Spinal cord (tissue), 9 donors: ENCODE measurements at regions not wholly inside any gene's neighbourhood (a gene's known extent, or its start where the extent isn't known, plus 50 kb on each side); places are given as distances from the start of the nearest gene placed in this dataset.
"Not testable (repeated sequence)": the region's sequence is repeated elsewhere in the genome, so short reads cannot be mapped to it uniquely, and the experiment has no call there.

Source experiments
- DNase-seq, 6 donors: peaks; one replicate each; pipeline versions ENCODE4 v3.0.0 to v3.0.0-alpha.2; 2013 to 2015; ENCODE audit warnings: low spot score in 6 of 6, low read depth in 4 of 6
- H3K27ac ChIP-seq: one replicate; pipeline ENCODE4 v1.5.1; 2013; ENCODE audit warnings: low read depth, low read length, control low read depth
- H3K27me3 ChIP-seq: one replicate; pipeline ENCODE4 v1.6.1; 2013; ENCODE audit warnings: low read length; ENCODE audit not compliant: control insufficient read depth, insufficient read depth
- H3K36me3 ChIP-seq: one replicate; pipeline ENCODE4 v1.6.1; 2013; ENCODE audit warnings: low read length; ENCODE audit not compliant: control insufficient read depth, insufficient read depth
- H3K4me1 ChIP-seq: one replicate; pipeline ENCODE4 v1.6.1; 2013; ENCODE audit warnings: low read length; ENCODE audit not compliant: control insufficient read depth, insufficient read depth
- H3K4me3 ChIP-seq: one replicate; pipeline ENCODE4 v1.5.1; 2013; ENCODE audit warnings: low read depth, low read length, control low read depth
- H3K9me3 ChIP-seq: one replicate; pipeline ENCODE4 v1.6.1; 2013; ENCODE audit warnings: low read length; ENCODE audit not compliant: control insufficient read depth, insufficient read depth
- WGBS: methylation state at CpG from one replicate; pipeline ENCODE4 v1.1.5; 2013; ENCODE audit warnings: missing lambda C conversion rate; ENCODE audit not compliant: insufficient coverage; 5-methylcytosine and 5-hydroxymethylcytosine counted together
- donor health status: healthy.

- peak in 1 of 6 donors; percentile 21 for DNase-seq
- H3K36me3 ChIP-seq: no peaks in the 10 kb centered on the region
- H3K4me1 ChIP-seq: no peaks in the 10 kb centered on the region
- no peaks in the 10 kb centered on the region for H3K9me3 ChIP-seq
- H3K27me3 ChIP-seq: no peaks in the 10 kb centered on the region
- no peak overlapping the region for H3K27ac ChIP-seq
- no peak overlapping the region for H3K4me3 ChIP-seq
- WGBS: 85% methylated on average over 2 of the region's 6 CpGs
Observed at GRCh38 chr9:24011881-24012280, 185.8 kb upstream of the ELAVL2 start.

- H3K36me3 ChIP-seq: no peaks in the 10 kb centered on the region
- no peak overlapping the region for H3K4me3 ChIP-seq
- H3K27ac ChIP-seq: no peak overlapping the region
- DNase-seq: peak in 4 of 6 donors; percentile 10 to 70 (median 18)
- no CpG with 5 or more reads among the region's 5 CpGs for WGBS
- H3K4me1 ChIP-seq: no peaks in the 10 kb centered on the region
- no peaks in the 10 kb centered on the region for H3K27me3 ChIP-seq
- no peaks in the 10 kb centered on the region for H3K9me3 ChIP-seq
Observed at GRCh38 chr9:24011009-24011717, 185.1 kb upstream of the ELAVL2 start.

- no CpG with 5 or more reads among the region's 2 CpGs for WGBS
Observed at GRCh38 chr9:24009322-24009721, 183.3 kb upstream of the ELAVL2 start.

GRCh38 chr9:24007185-24007584, 181.1 kb upstream of the ELAVL2 start:
- Histone ChIP-seq H3K36me3 (no peaks in the 10 kb centered on the region), H3K27me3 (no peaks in the 10 kb centered on the region), H3K9me3 (no peaks in the 10 kb centered on the region), H3K4me3 (no peak overlapping the region), H3K4me1 (no peaks in the 10 kb centered on the region), H3K27ac (no peak overlapping the region)
- no peak for DNase-seq
- no CpG with 5 or more reads among the region's 1 CpG for WGBS

More at GRCh38 chr9:24009322-24009721, 183.3 kb upstream of the ELAVL2 start:
- no peaks in the 10 kb centered on the region for H3K9me3 ChIP-seq
- H3K36me3 ChIP-seq: no peaks in the 10 kb centered on the region
- no peak overlapping the region for H3K4me3 ChIP-seq
- no peaks in the 10 kb centered on the region for H3K27me3 ChIP-seq
- H3K27ac ChIP-seq: no peak overlapping the region
- H3K4me1 ChIP-seq: no peaks in the 10 kb centered on the region
- DNase-seq: no peak

- not testable (repeated sequence) for H3K36me3 ChIP-seq, H3K4me1 ChIP-seq, H3K4me3 ChIP-seq, H3K27me3 ChIP-seq, H3K27ac ChIP-seq, H3K9me3 ChIP-seq, DNase-seq
- 93% methylated on average over 7 of the region's 7 CpGs for WGBS
Observed at GRCh38 chr9:23991874-23992273, 165.8 kb upstream of the ELAVL2 start.

GRCh38 chr9:23979491-23979890, 153.5 kb upstream of the ELAVL2 start:
- DNase-seq: no peak
- WGBS: 100% methylated on average over 1 of the region's 1 CpG
- Histone ChIP-seq H3K4me3 (no peak overlapping the region), H3K27ac (no peak overlapping the region), H3K36me3 (no peaks in the 10 kb centered on the region), H3K27me3 (no peaks in the 10 kb centered on the region), H3K9me3 (peaks cover under 1% of the 10 kb centered on the region), H3K4me1 (no peaks in the 10 kb centered on the region)

- H3K4me3 ChIP-seq: no peak overlapping the region
- no peaks in the 10 kb centered on the region for H3K4me1 ChIP-seq
Observed at GRCh38 chr9:23962101-23962500, 136.1 kb upstream of the ELAVL2 start.

GRCh38 chr9:23945897-23946296, 119.9 kb upstream of the ELAVL2 start:
- Histone ChIP-seq H3K36me3 (no peaks in the 10 kb centered on the region), H3K9me3 (peaks cover 13% of the 10 kb centered on the region), H3K27ac (no peak overlapping the region), H3K4me1 (no peaks in the 10 kb centered on the region), H3K27me3 (no peaks in the 10 kb centered on the region), H3K4me3 (no peak overlapping the region)
- WGBS: 90% methylated on average over 3 of the region's 6 CpGs
- DNase-seq: no peak

More at GRCh38 chr9:23962101-23962500, 136.1 kb upstream of the ELAVL2 start:
- Histone ChIP-seq H3K27me3 (no peaks in the 10 kb centered on the region), H3K27ac (no peak overlapping the region), H3K9me3 (peaks cover 3% of the 10 kb centered on the region), H3K36me3 (no peaks in the 10 kb centered on the region)
- 96% methylated on average over 2 of the region's 2 CpGs for WGBS
- DNase-seq: no peak

GRCh38 chr9:23941051-23941450, 115.0 kb upstream of the ELAVL2 start:
- H3K27me3 ChIP-seq: no peaks in the 10 kb centered on the region
- WGBS: 86% methylated on average over 1 of the region's 3 CpGs
- no peaks in the 10 kb centered on the region for H3K4me1 ChIP-seq
- no peaks in the 10 kb centered on the region for H3K36me3 ChIP-seq
- peaks cover 12% of the 10 kb centered on the region for H3K9me3 ChIP-seq
- no peak overlapping the region for H3K4me3 ChIP-seq
- no peak for DNase-seq
- H3K27ac ChIP-seq: no peak overlapping the region

GRCh38 chr9:23938908-23939307, 112.9 kb upstream of the ELAVL2 start:
- Histone ChIP-seq H3K27me3 (no peaks in the 10 kb centered on the region), H3K4me1 (no peaks in the 10 kb centered on the region), H3K36me3 (no peaks in the 10 kb centered on the region), H3K27ac (no peak overlapping the region), H3K9me3 (peaks cover 5% of the 10 kb centered on the region), H3K4me3 (no peak overlapping the region)
- DNase-seq: peak in 2 of 6 donors; percentile 2 to 9
- no CpG with 5 or more reads among the region's 1 CpG for WGBS
